Esophagus muscularis mucosa (tissue), 4 donors: ENCODE measurements at regions not wholly inside any gene's neighbourhood (a gene's known extent, or its start where the extent isn't known, plus 50 kb on each side); places are given as distances from the start of the nearest gene placed in this dataset.

ENCODE experiments used
- DNase-seq: peaks from one replicate; pipeline ENCODE4 v3.0.0-alpha.2; 2017; ENCODE audit errors: extremely low spot score
- H3K27ac ChIP-seq, 4 donors: fragments of 200-600 bp; sonication (generic); replicated peaks in 1 of 4; 1 replicate in 3 of 4; 2 replicates in 1 of 4; pipeline ENCODE4 v1.5.1; 2016 to 2019; ENCODE audit warnings: mild to moderate bottlenecking in 1 of 4
- H3K27me3 ChIP-seq, 4 donors: fragments of 200-600 bp; sonication (generic); one replicate each; pipeline versions ENCODE4 v1.5.1 to v1.6.0; 2016 to 2019
- H3K36me3 ChIP-seq, 4 donors: fragments of 200-600 bp; sonication (generic); one replicate each; pipeline ENCODE4 v1.5.1; 2016 to 2019
- H3K4me1 ChIP-seq, 4 donors: fragments of 200-600 bp; sonication (generic); one replicate each; pipeline ENCODE4 v1.5.1; 2016 to 2019
- H3K4me3 ChIP-seq, 4 donors: fragments of 200-600 bp; sonication (generic); 1 replicate in 2 of 4; 2 replicates in 2 of 4; pipeline ENCODE4 v1.5.1; 2016 to 2019; ENCODE audit warnings: mild to moderate bottlenecking in 4 of 4, moderate library complexity in 1 of 4
- H3K9me3 ChIP-seq, 4 donors: fragments of 200-600 bp; sonication (generic); 1 replicate in 3 of 4; 2 replicates in 1 of 4; pipeline ENCODE4 v1.5.1; 2016 to 2019
- CTCF ChIP-seq, 3 experiments: fragments of 200-600 bp in 2 of 3; fragments of 450-650 bp in 1 of 3; sonication (generic) in 2 of 3; IDR thresholded peaks; one replicate each; pipeline ENCODE4 v1.5.1; 2017 to 2019; ENCODE audit warnings: antibody characterized with exemption in 3 of 3, mild to moderate bottlenecking in 2 of 3, moderate library complexity in 1 of 3
- EP300 ChIP-seq: sonication (generic); formaldehyde crosslinking; IDR thresholded peaks from one replicate; pipeline ENCODE4 v1.6.1; 2017; ENCODE audit warnings: antibody characterized with exemption
- POLR2A ChIP-seq: fragments of 450-650 bp; IDR thresholded peaks from one replicate; pipeline ENCODE4 v1.6.1; 2017; ENCODE audit warnings: antibody characterized with exemption, moderate library complexity, mild to moderate bottlenecking, low read depth
- POLR2AphosphoS5 ChIP-seq, 2 donors: sonication (generic); formaldehyde crosslinking; IDR thresholded peaks; one replicate each; pipeline ENCODE4 v1.6.1; 2017; ENCODE audit warnings: antibody characterized with exemption in 2 of 2
- WGBS: methylation state at CpG from one replicate; pipeline ENCODE4 v1.1.5; 2018; 5-methylcytosine and 5-hydroxymethylcytosine counted together
- intact Hi-C: fragments of 100-400 bp; cut with DNase I; formaldehyde crosslinking; loops from one replicate; pipeline ENCODE4 v1.15.1; 2023

DNA sequence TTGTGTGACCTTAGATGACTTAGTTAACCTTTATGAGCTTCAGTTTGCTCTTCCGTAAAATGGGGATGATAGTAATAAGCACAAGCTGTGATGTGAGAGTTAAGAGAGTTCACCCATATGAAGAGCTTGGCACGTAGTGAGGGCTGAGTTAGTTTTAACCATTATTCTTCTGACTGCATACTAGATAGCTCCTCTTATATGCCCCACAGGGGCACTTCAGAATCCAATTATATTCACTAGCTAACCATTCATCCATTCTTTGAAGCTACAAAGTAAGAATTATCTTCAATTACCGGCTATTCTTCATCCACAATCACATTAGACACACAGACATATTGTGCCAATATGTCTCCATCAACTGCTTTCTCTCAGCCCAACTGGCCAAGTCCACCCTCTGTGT lies 159.0 kb upstream of the STT3B start:
- no peak overlapping the region for H3K4me3 ChIP-seq
- no peaks in the 10 kb centered on the region for H3K9me3 ChIP-seq
- intact Hi-C loops: no loop called here
- DNase-seq: no peak
- no peaks in the 10 kb centered on the region for H3K4me1 ChIP-seq
- no peak overlapping the region for H3K27ac ChIP-seq
- no peaks in the 10 kb centered on the region for H3K36me3 ChIP-seq
- 96% methylated on average over 3 of the region's 3 CpGs for WGBS
- TF ChIP-seq EP300 (no peak), POLR2AphosphoS5 (IDR thresholded peaks at IDR 0.05) (no peak), CTCF (IDR thresholded peaks at IDR 0.05) (no peak), POLR2A (no peak)
- H3K27me3 ChIP-seq: no peaks in the 10 kb centered on the region

- no peak for DNase-seq
- TF ChIP-seq EP300 (no peak), POLR2A (no peak)
- Histone ChIP-seq H3K4me1 (no peaks in the 10 kb centered on the region), H3K27ac (no peak overlapping the region), H3K9me3 (no peaks in the 10 kb centered on the region), H3K27me3 (no peaks in the 10 kb centered on the region), H3K36me3 (no peaks in the 10 kb centered on the region), H3K4me3 (no peak overlapping the region)
- intact Hi-C loops: no loop called here
- 74% methylated on average over 5 of the region's 5 CpGs for WGBS
Observed at GRCh38 chr3:31377045-31377642, 155.6 kb upstream of the STT3B start.

DNA sequence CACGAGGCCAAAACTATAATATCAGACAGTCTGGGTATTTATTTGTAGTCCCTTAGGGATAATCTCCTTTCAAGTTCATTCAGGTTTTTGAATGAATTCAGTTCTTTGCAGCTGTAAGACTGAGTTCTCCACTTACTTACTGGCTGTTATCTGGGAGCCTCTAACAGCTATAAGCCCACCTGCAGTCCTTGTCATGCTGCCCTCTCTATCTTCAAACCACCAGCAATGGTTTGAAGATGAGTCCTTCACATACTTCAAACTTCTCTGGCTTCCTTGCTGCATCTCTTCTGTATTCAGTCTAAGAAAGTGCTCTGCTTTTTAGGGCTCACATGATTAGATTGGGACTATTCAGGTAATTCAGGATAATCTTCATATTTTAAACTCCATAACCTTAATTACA lies 154.5 kb upstream of the STT3B start:
- no peaks in the 10 kb centered on the region for H3K36me3 ChIP-seq
- H3K4me3 ChIP-seq: no peak overlapping the region
- TF ChIP-seq CTCF (IDR thresholded peaks at IDR 0.05): no peak
- TF ChIP-seq EP300: no peak
- TF ChIP-seq POLR2A: no peak
- no peak for TF ChIP-seq POLR2AphosphoS5 (IDR thresholded peaks at IDR 0.05)
- H3K4me1 ChIP-seq: no peaks in the 10 kb centered on the region
- WGBS: 100% methylated on average over 1 of the region's 1 CpG
- H3K9me3 ChIP-seq: no peaks in the 10 kb centered on the region
- no peak overlapping the region for H3K27ac ChIP-seq
- intact Hi-C loops: no loop called here
- no peaks in the 10 kb centered on the region for H3K27me3 ChIP-seq
- no peak for DNase-seq

DNA sequence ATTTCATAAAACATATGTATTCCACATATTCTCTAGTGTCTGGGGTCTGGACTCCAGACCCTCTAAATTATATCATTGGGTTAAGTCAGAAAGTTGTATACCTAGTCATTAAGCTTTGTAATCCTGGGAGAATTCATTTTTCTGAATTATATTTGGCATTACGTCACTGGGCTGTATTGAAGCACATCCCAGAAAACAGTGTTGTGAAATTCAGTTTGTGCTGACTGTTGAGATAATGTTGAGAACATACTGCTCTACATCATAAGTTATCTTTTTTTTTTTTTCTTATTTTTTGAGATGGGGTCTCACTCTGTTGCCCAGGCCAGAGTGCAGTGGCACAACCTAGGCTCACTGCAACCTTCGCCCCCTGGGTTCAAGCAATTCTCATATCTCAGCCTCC lies 153.1 kb upstream of the STT3B start:
- intact Hi-C loops: no loop called here
- Histone ChIP-seq H3K4me1 (no peaks in the 10 kb centered on the region), H3K36me3 (no peaks in the 10 kb centered on the region), H3K9me3 (no peaks in the 10 kb centered on the region), H3K27me3 (no peaks in the 10 kb centered on the region), H3K27ac (no peak overlapping the region), H3K4me3 (no peak overlapping the region)
- WGBS: 93% methylated on average over 2 of the region's 2 CpGs
- no peak for DNase-seq
- TF ChIP-seq CTCF (IDR thresholded peaks at IDR 0.05) (no peak), POLR2A (no peak), EP300 (no peak)

- WGBS: 82% methylated on average over 1 of the region's 1 CpG
Observed at GRCh38 chr3:31382856-31383255, 149.9 kb upstream of the STT3B start.

More at GRCh38 chr3:31382856-31383255, 149.9 kb upstream of the STT3B start:
- no peaks in the 10 kb centered on the region for H3K9me3 ChIP-seq
- H3K4me3 ChIP-seq: no peak overlapping the region
- no peaks in the 10 kb centered on the region for H3K4me1 ChIP-seq
- no peak overlapping the region for H3K27ac ChIP-seq
- DNase-seq: no peak
- intact Hi-C loops: no loop called here
- TF ChIP-seq POLR2A (no peak), CTCF (IDR thresholded peaks at IDR 0.05) (no peak), EP300 (no peak), POLR2AphosphoS5 (IDR thresholded peaks at IDR 0.05) (no peak)
- no peaks in the 10 kb centered on the region for H3K36me3 ChIP-seq
- no peaks in the 10 kb centered on the region for H3K27me3 ChIP-seq
